ENCODE measurements at regions not wholly inside any gene's neighbourhood (a gene's known extent, or its start where the extent isn't known, plus 50 kb on each side); places are given as distances from the start of the nearest gene placed in this dataset.

DNA sequence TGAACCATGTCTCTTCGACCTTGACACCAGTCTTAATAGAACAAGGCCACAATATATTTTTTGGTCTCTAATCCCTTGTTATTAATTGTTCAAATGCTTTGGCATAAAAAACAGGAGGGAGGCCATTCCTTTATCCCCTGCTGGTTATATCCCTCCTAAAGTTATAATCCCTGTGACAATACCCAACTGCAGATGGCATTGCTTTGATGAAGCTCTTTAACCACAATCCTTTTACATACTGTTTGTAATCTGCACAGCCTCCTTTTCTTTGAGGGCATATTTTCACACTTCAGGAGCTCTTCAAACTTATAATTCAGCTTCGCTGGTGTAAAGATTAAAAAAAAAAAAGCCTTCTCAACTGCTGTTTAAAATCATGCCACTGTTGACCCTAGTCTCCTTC is 919.0 kb downstream of the EPHA3 start:
- no peaks in the 10 kb centered on the region for H3K4me1 ChIP-seq (ENCODE audit: control insufficient read depth, insufficient read depth, low read length)
- no peaks in the 10 kb centered on the region for H3K36me3 ChIP-seq (ENCODE audit: control insufficient read depth, insufficient read depth, low read length)
- no peaks in the 10 kb centered on the region for H3K9me3 ChIP-seq (ENCODE audit: control insufficient read depth, insufficient read depth, low read length)
- H3K27me3 ChIP-seq (ENCODE audit: control insufficient read depth, insufficient read depth, low read length), result no peaks in the 10 kb centered on the region
- no peak overlapping the region for H3K9ac ChIP-seq (ENCODE audit: low read depth, low read length)
- H3K4me3 ChIP-seq (ENCODE audit: low read depth, low read length), result no peak overlapping the region

DNA sequence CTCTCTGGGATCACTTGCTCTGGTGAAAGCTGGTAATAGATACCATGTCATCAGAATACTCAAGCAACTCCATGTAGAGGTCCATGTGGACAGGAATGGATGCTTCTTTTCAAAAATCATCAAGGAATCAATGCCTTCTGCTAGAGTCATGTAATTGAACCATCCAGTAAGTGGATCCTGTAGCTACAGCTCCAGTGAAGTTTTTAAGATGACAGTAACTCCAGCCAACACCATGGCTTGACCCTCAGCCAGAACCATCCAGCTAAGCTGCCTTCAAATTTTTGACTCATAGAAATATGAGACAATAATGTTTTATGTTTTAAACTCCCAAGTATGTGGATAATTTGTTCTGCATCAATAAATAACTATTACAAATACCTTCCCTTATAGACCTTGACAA is 923.7 kb downstream of the EPHA3 start:
- Histone ChIP-seq H3K9me3 (ENCODE audit: control insufficient read depth, insufficient read depth, low read length) (no peaks in the 10 kb centered on the region), H3K36me3 (ENCODE audit: control insufficient read depth, insufficient read depth, low read length) (no peaks in the 10 kb centered on the region), H3K4me1 (ENCODE audit: control insufficient read depth, insufficient read depth, low read length) (peaks cover 7% of the 10 kb centered on the region), H3K4me3 (ENCODE audit: low read depth, low read length) (no peak overlapping the region), H3K27me3 (ENCODE audit: control insufficient read depth, insufficient read depth, low read length) (no peaks in the 10 kb centered on the region), H3K9ac (ENCODE audit: low read depth, low read length) (no peak overlapping the region)

DNA sequence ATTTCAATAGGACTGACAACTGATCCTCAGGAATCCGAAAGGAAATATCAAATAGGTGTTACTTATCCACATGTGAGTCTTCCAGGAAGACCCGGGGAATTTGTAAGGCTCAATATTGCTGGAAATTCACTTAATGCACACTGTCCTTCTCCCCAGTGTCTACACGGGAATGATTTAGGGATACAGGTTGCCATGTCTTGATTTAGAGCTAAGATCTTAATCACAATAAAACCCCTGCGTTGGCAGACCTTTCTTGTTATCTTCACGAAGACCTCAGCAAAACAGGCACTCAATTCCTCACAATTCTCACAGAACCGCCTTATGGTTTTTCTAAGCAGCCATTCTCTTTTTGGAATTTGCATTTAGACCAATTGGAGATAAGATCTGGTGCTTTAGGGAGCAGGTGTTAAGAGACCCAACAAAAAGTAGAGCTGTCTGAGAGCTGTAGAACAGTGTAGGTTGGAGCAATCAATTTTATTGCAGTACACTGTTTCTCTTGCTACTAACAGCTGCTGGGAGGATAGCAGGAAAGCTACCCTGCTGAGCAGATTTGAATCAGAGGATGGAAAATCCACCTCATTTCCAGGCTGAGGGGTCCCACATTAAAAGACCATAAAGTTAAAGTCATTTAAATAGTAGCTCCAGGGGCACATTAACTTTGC is 925.7 kb downstream of the EPHA3 start:
- Histone ChIP-seq H3K9me3 (ENCODE audit: control insufficient read depth, insufficient read depth, low read length) (no peaks in the 10 kb centered on the region), H3K4me1 (ENCODE audit: control insufficient read depth, insufficient read depth, low read length) (peaks cover 20% of the 10 kb centered on the region), H3K4me3 (ENCODE audit: low read depth, low read length) (no peak overlapping the region), H3K27me3 (ENCODE audit: control insufficient read depth, insufficient read depth, low read length) (no peaks in the 10 kb centered on the region), H3K9ac (ENCODE audit: low read depth, low read length) (no peak overlapping the region), H3K36me3 (ENCODE audit: control insufficient read depth, insufficient read depth, low read length) (no peaks in the 10 kb centered on the region)

DNA sequence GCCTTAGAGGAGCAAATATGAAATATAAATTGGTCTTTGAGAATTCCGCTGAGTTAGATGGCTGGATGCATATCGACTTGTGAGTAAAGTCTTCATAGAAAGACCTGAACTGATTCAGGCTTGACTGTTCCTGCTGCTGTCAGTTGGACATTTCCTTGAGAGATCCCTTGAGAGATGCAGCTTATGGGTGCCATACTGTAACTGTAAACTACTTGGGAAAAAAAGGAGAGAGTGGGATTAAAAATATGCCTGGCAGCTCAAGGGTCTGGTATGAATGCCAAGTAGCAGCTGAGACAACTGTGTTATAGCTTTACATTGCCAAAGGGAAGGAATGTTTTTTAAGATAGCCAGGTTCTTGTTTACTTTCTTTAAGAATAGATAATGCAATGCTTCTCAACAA is 926.6 kb downstream of the EPHA3 start:
- Histone ChIP-seq H3K4me3 (ENCODE audit: low read depth, low read length) (no peak overlapping the region), H3K9me3 (ENCODE audit: control insufficient read depth, insufficient read depth, low read length) (no peaks in the 10 kb centered on the region), H3K4me1 (ENCODE audit: control insufficient read depth, insufficient read depth, low read length) (peaks cover 20% of the 10 kb centered on the region), H3K27me3 (ENCODE audit: control insufficient read depth, insufficient read depth, low read length) (no peaks in the 10 kb centered on the region), H3K36me3 (ENCODE audit: control insufficient read depth, insufficient read depth, low read length) (no peaks in the 10 kb centered on the region), H3K9ac (ENCODE audit: low read depth, low read length) (no peak overlapping the region)

DNA sequence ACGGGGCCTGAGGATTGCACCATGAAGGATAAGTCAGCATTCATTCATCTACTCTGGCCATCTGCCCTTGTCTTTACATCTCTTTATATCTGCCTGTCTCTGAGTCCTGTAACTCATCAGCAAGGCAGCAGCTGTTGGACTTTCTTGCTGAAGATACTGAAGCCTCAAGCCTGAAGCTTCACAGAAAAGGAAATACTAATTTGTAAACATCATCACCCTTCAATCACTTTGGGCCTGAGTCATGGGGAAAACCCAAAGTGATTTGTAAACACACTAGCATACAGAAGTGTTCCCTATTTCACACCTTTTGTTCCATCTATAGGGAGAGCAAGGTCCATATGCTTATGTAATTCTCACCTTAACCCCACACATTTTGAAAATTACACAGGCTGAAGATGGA is 928.2 kb downstream of the EPHA3 start:
- no peak overlapping the region for H3K9ac ChIP-seq (ENCODE audit: low read depth, low read length)
- no peaks in the 10 kb centered on the region for H3K27me3 ChIP-seq (ENCODE audit: control insufficient read depth, insufficient read depth, low read length)
- H3K9me3 ChIP-seq (ENCODE audit: control insufficient read depth, insufficient read depth, low read length), result no peaks in the 10 kb centered on the region
- H3K4me1 ChIP-seq (ENCODE audit: control insufficient read depth, insufficient read depth, low read length), result peaks cover 20% of the 10 kb centered on the region
- H3K36me3 ChIP-seq (ENCODE audit: control insufficient read depth, insufficient read depth, low read length), result no peaks in the 10 kb centered on the region
- no peak overlapping the region for H3K4me3 ChIP-seq (ENCODE audit: low read depth, low read length)

DNA sequence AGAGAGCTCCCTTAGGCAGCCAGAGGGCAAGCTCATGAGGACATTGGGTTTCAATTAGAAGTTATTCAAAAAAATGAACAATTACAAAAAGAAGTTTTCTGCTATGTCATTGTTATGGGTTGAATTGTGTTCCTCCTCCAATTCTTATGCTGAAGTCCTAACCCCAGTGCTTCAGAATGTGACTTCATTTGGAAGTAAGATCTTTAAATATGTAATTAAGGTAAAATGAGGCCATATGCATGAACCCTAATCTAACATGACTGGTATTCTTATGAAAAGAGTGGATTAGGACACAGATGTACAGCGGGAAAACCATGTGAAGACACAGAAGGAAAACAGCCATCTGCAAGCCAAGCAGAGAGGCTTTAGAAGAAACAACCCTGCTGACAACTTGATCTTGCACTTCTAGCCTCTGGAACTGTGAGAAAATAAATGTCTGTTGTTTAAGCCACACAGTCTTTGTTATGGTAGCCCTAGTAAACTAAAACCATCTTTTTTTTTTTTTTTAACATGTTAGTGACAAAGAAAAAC is 929.6 kb downstream of the EPHA3 start:
- Histone ChIP-seq H3K9ac (ENCODE audit: low read depth, low read length) (peak overlapping the region; percentile 8), H3K4me1 (ENCODE audit: control insufficient read depth, insufficient read depth, low read length) (peaks cover 20% of the 10 kb centered on the region), H3K9me3 (ENCODE audit: control insufficient read depth, insufficient read depth, low read length) (no peaks in the 10 kb centered on the region), H3K4me3 (ENCODE audit: low read depth, low read length) (no peak overlapping the region), H3K27me3 (ENCODE audit: control insufficient read depth, insufficient read depth, low read length) (no peaks in the 10 kb centered on the region), H3K36me3 (ENCODE audit: control insufficient read depth, insufficient read depth, low read length) (no peaks in the 10 kb centered on the region)

DNA sequence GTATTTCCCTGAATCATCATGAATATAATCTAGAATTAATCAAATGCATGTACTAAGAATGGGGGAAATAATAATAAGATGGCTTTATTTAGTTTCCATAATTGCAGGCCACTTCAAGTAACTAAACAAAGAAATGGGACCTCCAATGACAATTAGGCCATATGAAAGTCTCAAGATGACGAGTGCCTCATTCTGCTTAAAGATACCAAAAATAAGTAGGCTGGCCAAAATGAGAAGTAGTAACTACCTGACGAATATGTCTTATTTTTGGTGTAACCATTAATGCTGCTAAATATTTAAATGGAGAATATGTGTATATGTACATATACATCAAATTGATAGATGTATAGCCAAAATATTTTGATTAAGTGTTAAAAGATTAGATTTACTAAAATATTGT is 932.6 kb downstream of the EPHA3 start:
- H3K9ac ChIP-seq (ENCODE audit: low read depth, low read length), result no peak overlapping the region
- no peak overlapping the region for H3K4me3 ChIP-seq (ENCODE audit: low read depth, low read length)

DNA sequence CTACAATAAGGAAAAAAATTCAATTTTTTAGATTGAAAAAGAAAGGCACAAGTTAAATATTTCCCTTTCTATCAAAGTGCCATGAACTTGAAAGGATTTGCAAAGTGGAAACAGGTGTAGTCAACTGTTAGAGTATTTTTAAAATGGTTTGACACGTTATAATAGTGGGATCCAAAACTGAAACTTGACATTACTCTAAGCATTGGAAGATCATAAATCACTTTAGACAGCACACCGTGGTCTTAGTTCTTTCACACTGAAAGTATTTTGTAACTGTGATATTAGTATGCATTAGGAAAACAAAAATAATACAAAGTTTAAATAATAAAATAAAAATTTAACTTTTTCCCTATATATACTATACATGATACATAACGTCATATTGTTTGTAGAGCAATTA is 933.1 kb downstream of the EPHA3 start:
- no peaks in the 10 kb centered on the region for H3K9me3 ChIP-seq (ENCODE audit: control insufficient read depth, insufficient read depth, low read length)
- H3K9ac ChIP-seq (ENCODE audit: low read depth, low read length), result no peak overlapping the region
- no peaks in the 10 kb centered on the region for H3K27me3 ChIP-seq (ENCODE audit: control insufficient read depth, insufficient read depth, low read length)
- peaks cover 18% of the 10 kb centered on the region for H3K4me1 ChIP-seq (ENCODE audit: control insufficient read depth, insufficient read depth, low read length)
- H3K36me3 ChIP-seq (ENCODE audit: control insufficient read depth, insufficient read depth, low read length), result no peaks in the 10 kb centered on the region
- H3K4me3 ChIP-seq (ENCODE audit: low read depth, low read length), result no peak overlapping the region

More for the DNA sequence above, 932.6 kb downstream of the EPHA3 start:
- Histone ChIP-seq H3K27me3 (ENCODE audit: control insufficient read depth, insufficient read depth, low read length) (no peaks in the 10 kb centered on the region), H3K9me3 (ENCODE audit: control insufficient read depth, insufficient read depth, low read length) (no peaks in the 10 kb centered on the region), H3K36me3 (ENCODE audit: control insufficient read depth, insufficient read depth, low read length) (no peaks in the 10 kb centered on the region), H3K4me1 (ENCODE audit: control insufficient read depth, insufficient read depth, low read length) (peaks cover 18% of the 10 kb centered on the region)

DNA sequence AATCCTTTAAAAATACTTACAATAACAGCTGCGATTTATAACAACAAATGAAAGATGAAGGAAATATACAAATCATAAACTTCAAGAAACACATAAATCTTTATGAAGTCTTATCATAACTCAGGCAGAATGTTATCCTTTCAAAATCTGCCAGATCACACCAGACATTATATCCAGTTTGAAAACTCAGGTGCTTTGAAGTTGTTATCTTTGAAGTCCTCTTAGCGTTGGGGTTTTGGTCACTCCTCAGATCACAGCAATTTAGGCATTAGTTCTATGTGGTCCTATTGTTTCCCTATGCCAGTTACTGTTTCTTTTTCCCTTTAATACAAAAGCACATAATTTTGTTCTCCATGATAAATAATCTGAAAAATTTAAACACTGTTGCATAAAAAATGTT is 934.6 kb downstream of the EPHA3 start:
- no peak overlapping the region for H3K9ac ChIP-seq (ENCODE audit: low read depth, low read length)
- no peaks in the 10 kb centered on the region for H3K36me3 ChIP-seq (ENCODE audit: control insufficient read depth, insufficient read depth, low read length)
- no peaks in the 10 kb centered on the region for H3K27me3 ChIP-seq (ENCODE audit: control insufficient read depth, insufficient read depth, low read length)
- no peak overlapping the region for H3K4me3 ChIP-seq (ENCODE audit: low read depth, low read length)
- H3K9me3 ChIP-seq (ENCODE audit: control insufficient read depth, insufficient read depth, low read length), result no peaks in the 10 kb centered on the region
- peaks cover 8% of the 10 kb centered on the region for H3K4me1 ChIP-seq (ENCODE audit: control insufficient read depth, insufficient read depth, low read length)

DNA sequence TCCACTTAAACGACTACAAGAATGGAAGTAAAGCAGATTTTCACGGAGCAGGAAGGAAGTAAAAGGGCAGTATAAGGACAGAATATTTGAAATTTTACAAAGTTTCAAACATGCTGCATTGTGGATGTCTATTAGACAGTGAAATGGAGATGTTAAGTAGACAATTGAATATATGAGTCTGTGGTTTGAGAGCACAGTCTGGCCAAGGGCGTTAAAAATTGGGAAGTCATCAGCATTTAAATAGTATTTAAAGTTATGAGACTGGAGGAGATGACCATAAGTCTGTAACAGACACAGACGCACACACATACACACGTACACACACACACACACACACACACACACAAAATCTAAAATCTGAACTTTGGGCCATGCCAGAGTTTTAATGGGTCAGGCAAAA is 935.9 kb downstream of the EPHA3 start:
- no peaks in the 10 kb centered on the region for H3K27me3 ChIP-seq (ENCODE audit: control insufficient read depth, insufficient read depth, low read length)
- no peaks in the 10 kb centered on the region for H3K36me3 ChIP-seq (ENCODE audit: control insufficient read depth, insufficient read depth, low read length)
- H3K4me1 ChIP-seq (ENCODE audit: control insufficient read depth, insufficient read depth, low read length), result no peaks in the 10 kb centered on the region
- no peak overlapping the region for H3K9ac ChIP-seq (ENCODE audit: low read depth, low read length)
- no peak overlapping the region for H3K4me3 ChIP-seq (ENCODE audit: low read depth, low read length)
- no peaks in the 10 kb centered on the region for H3K9me3 ChIP-seq (ENCODE audit: control insufficient read depth, insufficient read depth, low read length)

DNA sequence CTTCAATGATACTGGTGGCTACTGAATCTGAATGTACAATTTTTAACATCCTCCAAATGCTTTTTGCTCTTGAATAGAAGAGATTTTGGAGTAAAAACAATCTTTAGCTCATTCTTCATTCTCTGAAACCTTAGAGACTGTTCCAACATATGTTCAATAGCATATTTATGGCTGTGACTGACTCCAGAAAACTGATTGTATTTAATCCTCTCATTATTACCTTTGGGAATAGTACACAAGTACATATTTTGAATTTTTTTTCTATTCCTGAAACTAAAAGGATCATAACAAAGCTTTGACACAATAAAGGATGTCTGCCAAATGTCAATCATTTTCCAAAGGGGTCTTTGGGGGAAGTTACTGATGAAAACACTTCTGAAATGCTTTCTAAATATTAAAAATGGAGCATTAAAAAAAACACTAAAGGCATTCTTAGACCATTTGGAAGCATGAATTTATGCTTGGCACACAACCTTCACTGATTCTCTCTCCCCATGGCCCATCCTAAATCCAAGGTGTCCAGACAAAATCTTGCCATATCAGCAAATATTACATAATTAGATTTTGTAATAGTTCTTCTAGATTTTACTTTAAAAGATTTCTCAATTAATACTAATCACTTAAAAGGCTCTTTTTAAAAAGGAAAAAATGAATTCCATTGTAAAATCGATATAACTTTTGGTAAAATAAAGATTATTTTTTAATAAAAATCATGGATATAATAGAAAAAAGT is 936.8 kb downstream of the EPHA3 start:
- no peak overlapping the region for H3K4me3 ChIP-seq (ENCODE audit: low read depth, low read length)
- H3K4me1 ChIP-seq (ENCODE audit: control insufficient read depth, insufficient read depth, low read length), result no peaks in the 10 kb centered on the region
- no peaks in the 10 kb centered on the region for H3K27me3 ChIP-seq (ENCODE audit: control insufficient read depth, insufficient read depth, low read length)
- H3K36me3 ChIP-seq (ENCODE audit: control insufficient read depth, insufficient read depth, low read length), result no peaks in the 10 kb centered on the region
- no peak overlapping the region for H3K9ac ChIP-seq (ENCODE audit: low read depth, low read length)
- no peaks in the 10 kb centered on the region for H3K9me3 ChIP-seq (ENCODE audit: control insufficient read depth, insufficient read depth, low read length)

DNA sequence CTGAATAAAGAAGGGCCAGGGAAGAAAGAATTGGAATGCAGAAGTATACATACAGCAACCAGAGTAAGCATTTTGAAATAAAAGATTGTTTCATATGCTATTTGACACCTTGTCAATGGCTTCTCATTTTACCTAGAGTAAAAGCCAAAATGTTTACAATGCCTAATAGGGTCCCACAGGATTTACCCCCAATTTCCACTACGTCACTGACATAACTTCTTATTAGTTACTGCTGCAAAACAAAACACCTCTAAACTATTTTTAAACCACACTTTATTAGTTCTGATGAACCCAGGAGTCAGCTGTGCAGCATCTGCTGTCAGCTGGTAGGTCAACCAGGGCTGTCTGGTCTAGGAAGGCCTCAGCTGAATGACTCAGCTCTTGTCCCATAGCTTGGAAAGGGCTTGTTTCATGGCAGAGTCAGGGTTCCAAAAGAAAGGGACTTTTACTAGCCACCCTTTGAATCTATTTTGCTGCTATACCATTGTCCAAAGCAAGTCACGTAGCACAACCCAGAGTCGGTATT is 945.1 kb downstream of the EPHA3 start:
- Histone ChIP-seq H3K4me1 (ENCODE audit: control insufficient read depth, insufficient read depth, low read length) (no peaks in the 10 kb centered on the region), H3K9ac (ENCODE audit: low read depth, low read length) (no peak overlapping the region), H3K4me3 (ENCODE audit: low read depth, low read length) (no peak overlapping the region), H3K9me3 (ENCODE audit: control insufficient read depth, insufficient read depth, low read length) (no peaks in the 10 kb centered on the region), H3K27me3 (ENCODE audit: control insufficient read depth, insufficient read depth, low read length) (no peaks in the 10 kb centered on the region), H3K36me3 (ENCODE audit: control insufficient read depth, insufficient read depth, low read length) (no peaks in the 10 kb centered on the region)
